HG02981 (cell line): ENCODE measurements at regions not wholly inside any gene's neighbourhood (a gene's known extent, or its start where the extent isn't known, plus 50 kb on each side); places are given as distances from the start of the nearest gene placed in this dataset.

Source experiments
- ATAC-seq: cut with Tn5 transposase; IDR thresholded peaks from one replicate; pipeline ENCODE4 v1.9.1; 2021; ENCODE audit warnings: mild to moderate bottlenecking, moderate library complexity; ENCODE audit not compliant: unreplicated experiment

DNA sequence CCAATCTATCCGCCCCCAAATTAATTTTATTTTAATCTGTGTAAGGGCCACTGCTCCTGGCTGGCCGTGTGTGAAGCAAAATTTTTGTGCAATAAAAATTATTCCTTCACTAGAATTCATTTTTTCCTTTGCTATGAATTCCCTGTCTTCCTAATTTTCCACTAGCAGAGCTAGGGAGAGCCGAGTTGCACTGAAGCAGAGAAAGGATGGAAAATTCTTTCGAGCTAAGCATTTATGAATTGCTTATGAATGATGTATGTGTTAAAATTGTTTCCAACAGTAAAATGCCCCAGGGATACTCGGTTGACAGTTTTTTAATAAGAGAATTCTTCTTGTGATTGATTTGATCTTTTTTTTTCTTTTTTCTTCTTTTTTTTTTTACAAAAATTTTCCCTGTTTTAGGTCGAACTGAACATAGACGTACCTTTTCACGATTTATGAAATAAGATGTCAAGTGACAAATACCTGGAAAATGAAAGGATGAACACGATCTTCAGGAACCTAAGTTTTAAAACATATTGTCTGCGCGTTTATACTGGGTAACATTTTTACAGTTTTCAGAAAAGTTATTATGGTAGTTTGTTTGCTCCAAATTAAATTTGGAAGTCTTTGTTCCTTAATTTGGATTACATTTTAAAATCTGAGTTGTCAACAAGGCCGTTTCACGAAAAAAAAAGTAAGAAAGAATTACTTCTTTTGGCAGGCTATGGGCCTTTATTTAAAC, 288.8 kb upstream of the NFE2L3 start:
- no peak for ATAC-seq

- ATAC-seq, result no peak
Measured at GRCh38 chr7:25863729-25864110, 288.3 kb upstream of the NFE2L3 start.

DNA sequence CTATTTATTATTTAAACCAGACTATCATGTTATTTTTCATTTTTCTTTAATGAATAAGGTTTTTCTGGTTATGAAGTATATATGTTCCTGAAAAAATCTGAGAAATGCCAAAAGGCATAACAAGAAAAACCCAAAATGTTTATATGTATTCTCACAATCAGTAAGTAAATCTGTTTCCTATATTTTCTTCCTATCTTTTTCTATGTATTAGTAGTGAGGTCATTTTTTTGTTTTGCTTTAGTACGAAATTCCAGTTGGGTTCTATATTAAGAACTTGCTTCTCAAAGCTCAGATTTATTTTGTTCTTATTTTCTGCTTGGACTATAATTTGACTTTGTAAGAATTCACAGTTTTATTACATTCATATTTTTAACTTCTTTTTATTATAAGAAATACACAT, 287.5 kb upstream of the NFE2L3 start:
- ATAC-seq, result no peak

DNA sequence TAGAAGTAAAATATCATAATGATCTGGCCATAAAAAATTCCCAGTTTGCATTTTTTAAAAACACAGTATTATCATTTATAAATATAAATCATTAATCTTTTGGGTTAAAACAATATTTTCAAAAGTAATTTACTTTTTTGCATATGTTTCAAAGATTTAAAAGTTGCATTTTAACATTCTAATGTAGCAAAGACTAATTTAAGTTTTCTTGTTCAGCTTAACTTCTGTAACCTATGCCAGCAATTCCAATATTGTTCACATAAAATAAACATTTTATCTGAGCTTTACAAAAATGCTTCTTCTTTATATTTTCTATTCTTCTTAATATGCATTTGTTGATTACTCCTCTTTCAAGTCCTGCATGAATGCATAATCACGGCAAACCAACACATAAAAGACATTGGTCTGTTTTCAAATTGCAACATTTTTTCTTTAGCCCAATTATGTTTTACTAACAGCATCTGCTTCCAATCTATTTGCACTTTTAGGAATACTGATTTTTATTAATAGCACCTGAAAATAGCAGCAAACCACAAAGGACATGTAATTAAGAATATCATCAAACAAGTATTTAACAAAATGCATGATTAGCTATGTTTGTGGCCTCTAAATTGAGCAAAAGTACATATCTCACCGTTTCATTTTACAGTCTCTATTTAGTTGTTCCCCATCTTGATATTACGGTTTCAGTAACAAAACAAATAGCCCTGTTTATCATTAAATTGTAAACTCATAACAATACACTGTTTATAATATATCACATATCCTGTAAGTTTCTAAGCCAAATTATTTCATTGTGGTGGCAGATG, 286.9 kb upstream of the NFE2L3 start:
- ATAC-seq, result no peak

DNA sequence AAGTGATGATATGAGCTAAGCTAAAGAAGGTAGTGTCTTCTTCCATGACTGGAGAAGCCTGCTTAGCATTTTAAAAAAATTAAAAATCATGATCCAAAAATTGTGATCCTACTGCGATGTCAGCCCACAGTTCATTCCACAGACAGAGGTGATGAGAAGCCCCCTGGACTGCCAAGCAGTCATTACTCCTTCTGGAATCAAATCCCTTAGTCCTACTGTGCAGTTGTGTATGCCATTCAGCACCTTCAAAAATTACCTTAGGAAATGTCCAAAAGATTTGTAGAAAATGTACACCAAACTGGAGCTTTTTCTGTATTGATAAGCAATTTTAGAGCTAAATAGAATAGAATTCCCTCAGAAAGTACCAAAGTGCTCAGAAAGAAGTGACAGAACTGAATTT, 283.5 kb upstream of the NFE2L3 start:
- ATAC-seq, result no peak

- ATAC-seq, result no peak
Measured at GRCh38 chr7:25870574-25870973, 281.4 kb upstream of the NFE2L3 start.

GRCh38 chr7:25876092-25876491, 275.9 kb upstream of the NFE2L3 start:
- no peak for ATAC-seq

DNA sequence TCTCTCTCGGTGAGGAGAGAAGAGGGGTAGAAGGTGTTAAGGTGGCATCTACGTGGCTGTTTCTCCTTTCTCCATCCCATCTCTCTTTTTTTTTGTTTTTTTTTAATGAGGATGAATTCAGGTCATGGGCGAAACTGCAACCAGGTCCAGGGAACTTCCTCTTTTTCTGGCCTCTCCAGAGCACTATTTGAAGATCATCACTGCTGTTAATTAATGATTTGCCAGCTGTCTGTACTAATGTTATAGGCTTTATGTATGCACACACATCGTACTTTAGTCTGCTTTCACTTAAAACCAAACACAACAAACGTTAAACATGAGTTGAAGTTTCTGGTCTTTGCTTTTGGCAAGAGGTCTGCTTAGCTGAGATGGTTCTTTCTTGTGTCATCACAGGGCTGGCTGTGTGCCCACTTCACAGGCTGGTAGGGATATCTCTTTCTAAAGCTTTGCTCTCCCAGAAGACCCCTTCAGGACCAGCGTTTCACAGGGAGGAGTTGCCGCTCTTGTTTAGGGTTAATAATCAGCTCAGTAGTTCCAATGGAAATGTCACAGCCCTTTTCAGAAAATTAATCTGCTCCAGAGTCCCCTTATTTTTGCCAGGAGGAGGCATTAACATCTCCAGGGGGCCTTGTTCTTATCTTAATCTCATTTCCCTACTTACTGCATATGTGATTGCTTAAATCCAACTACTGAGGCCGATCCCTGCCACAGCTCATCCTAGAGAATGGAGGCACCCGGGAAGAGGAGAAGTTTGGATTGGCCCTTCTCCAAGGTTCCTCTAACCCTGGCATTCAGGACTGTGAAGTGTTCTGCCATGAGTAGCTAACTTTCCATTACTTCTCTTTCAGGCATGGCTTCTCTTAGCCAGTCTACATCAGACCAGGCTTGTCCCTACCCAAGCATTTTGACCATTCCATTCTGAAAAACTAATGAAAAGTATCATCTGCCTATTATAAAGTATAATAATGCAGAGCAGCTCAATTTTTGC, 273.9 kb upstream of the NFE2L3 start:
- peak; percentile 65 for ATAC-seq

DNA sequence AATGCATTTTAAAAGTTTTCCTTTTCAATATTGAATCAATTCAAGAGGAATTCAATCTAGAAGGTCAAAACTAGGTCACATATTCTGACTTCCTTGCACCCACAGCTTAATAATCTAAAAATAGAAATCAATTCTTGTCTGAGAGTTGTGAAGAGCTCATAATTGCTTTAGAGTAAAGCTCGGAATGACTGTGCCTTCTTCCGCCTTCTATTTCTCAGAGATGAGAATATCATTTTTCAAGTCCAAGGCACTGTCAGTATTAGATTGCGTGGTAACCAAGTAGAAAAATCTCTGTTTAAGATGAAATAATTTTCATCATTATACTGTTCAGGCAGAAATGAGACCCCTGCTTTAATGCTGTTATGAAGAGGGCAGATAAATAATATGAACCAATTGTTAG, 272.2 kb upstream of the NFE2L3 start:
- no peak for ATAC-seq

- ATAC-seq, result no peak
Measured at GRCh38 chr7:25881317-25882037, 270.5 kb upstream of the NFE2L3 start.

- no peak for ATAC-seq
Measured at GRCh38 chr7:25882151-25882773, 269.7 kb upstream of the NFE2L3 start.

DNA sequence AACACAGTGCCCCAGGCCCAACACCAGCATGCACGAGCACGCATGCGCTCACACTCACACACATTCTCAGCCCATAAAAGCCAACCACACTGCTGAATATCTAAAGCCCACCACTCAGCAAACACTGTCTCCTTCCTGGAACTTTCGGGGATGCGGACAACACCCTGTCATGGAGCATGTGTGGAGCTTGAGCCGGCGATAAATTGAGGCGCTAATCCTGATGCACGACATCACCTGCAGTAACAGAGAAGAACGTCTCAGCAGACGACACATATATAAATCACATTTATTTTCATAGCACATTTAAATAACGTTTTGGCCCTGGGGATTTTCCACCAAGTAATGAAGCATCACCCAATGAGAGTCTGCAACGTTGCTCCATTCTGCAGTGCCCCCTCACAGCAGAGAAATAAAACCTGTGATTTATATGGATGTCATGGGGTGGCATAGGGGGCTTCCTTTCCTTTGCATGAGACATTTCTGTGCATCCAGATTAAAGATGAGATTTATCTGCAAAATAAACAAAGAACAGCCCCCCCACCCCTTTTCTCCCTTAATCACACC, 267.7 kb upstream of the NFE2L3 start:
- no peak for ATAC-seq

DNA sequence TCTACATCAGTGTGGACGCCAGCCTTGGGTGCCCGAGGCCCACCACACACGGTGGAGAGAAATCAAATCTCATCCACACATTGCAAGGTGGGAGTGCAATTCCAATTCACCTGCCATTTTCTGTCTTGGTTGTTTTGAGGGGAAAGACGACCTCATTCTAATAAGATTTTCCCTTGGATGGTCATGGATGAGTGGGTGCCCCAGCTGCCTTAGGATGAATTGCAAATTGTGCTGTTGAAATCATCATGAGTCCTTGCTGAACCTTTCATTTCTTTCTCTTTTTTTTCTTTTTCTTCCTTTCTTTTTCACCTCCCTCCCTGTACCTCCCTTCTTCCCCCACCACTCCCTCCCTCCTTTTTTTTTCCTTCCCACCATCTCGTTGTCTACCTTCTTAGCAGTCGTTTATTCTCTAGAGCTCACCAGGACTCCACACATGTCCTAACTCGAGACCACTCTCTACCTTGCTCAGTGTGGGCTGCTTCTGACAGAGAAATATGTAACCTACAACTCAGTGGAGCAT, 266.9 kb upstream of the NFE2L3 start:
- ATAC-seq, result no peak

DNA sequence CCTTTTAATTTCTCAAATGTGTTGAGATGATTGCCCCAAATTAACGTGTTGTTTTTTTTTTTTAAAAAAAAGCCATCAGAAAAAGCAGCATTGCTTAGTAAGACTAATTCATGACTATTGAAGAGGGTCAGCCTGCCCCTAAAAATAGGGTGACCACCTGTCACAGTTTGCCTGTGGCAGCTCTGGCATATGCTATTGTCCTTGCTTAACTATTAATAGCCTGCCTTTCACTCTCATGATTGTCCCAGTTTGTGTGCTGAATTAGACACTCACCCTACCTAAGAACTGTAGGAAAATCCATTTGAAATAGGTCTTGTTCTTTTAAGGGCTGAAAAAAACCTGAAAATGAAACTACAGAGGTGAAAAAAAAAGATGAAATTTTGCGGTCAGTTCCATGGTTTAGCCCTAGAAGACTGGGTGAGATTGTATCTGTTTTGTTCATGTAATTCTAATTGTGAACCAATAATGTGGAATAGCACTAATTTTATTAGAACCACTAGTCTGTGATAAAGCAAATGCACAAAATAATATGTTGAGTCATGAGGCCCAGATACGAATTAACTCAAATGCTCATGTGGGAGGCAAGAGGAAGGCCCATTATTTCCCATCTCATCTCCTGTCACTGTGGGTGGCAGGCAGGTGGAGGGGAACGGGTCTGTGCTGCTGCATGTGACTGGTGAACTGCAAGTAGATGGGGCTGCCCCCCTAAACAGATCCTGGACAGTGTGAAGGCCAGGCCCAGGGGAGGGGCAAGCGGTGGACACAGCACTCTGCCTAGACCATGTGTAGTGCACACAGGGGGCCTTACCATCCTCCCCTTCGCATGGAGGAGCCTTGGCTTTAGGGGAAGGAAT, 265.4 kb upstream of the NFE2L3 start:
- no peak for ATAC-seq

GRCh38 chr7:25887266-25887665, 264.7 kb upstream of the NFE2L3 start:
- ATAC-seq, result no peak

DNA sequence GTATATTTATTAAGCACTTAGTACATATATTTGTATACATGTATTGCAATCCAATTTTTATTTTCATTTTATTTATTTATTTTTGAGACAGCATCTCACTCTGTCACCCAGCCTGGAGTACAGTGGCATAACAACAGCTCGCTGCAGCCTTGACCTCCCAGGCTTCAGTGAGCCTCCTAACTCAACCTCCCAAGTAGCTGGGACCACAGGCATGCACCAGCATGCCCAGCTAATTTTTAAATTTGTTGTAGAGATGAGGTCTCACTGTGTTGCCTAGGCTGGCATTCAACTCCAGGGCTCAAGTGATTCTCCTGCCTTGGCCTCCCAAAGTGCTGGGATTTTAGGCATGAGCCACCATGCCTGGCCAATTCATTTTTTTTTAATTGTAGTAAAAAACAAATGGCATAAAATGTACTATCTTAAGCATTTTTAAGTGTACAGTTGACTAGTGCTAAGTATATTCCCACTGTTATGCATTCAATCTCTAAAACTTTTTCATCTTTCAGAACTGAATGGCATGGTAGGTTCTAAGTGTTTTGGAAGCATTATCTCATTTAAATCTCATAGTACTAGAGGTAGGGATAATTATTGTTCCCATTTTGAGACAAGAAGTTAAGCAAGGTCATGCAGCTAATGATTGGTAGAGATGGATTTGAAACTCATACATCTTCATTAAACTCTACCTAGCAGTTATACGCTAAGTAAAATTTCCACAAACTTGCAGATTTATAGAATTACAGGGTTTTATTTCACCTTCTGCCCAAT, 264.0 kb upstream of the NFE2L3 start:
- no peak for ATAC-seq

DNA sequence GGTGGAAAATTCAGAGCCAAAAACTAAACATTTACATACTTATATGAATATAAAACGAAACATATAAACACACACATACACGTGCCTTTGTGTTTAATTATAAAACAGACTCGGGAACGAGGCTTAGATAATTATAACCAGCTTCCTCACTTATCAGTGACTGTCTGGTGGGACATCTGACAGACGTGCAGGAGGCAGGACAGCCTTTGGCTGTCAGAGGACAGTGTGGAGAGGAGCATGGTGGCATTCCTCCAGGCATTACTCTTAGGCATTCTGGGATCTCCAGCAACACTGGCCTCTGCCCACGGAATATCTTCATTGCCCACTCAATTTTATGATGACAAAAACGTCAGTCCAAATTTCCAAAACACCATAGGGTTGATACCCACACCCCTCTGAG, 262.2 kb upstream of the NFE2L3 start:
- no peak for ATAC-seq

DNA sequence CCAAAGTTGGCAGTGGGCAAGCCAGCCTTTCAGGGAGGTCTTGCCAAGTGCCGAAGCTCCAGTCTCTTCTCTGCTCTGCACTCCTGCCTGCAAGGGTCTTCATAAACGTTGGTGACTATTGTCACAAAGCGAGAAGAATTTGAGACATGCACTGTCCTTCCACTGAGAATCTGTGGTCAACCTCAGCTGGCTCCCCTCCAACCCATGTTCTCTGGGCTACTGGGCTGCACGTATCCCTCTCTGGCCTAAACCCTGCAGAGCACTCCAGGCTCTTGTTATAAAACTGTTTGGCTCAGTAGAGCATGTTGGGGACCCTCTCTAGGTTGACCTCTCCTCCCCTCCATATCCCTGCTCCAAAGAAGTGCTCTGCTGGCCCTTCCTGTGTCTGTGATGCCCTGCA, 260.4 kb upstream of the NFE2L3 start:
- no peak for ATAC-seq
